ELF-1 (cell line): ENCODE measurements at regions not wholly inside any gene's neighbourhood (a gene's known extent, or its start where the extent isn't known, plus 50 kb on each side); places are given as distances from the start of the nearest gene placed in this dataset.

ENCODE experiments used
- DNase-seq: peaks from one replicate; pipeline ENCODE4 v3.0.0-alpha.2; 2016; ENCODE audit warnings: low read depth, low spot score

DNA sequence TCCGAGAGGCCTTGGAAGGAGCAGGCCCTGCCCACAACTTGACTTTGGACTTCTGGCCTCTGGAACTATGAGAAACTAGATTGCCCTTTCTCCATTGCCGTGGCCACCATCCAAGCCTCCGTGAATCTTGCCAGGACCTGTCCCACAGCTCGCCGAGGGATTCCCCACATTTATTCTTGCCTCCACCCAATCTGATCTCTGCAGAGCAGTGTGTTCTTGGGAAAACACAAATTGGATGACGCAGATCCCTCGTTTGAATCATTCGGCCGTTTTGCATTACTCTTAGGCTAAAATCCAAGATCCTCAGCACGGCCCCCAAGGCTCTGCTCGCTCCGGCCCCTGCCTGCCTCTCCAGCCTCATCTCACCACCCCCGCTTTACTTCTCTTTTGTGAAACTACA is 364.2 kb downstream of the ZNF516 start:
- DNase-seq: no peak

- peak; percentile 37 for DNase-seq
These were observed 368.7 kb downstream of the ZNF516 start for GRCh38 chr18:76126327-76126726.

DNA sequence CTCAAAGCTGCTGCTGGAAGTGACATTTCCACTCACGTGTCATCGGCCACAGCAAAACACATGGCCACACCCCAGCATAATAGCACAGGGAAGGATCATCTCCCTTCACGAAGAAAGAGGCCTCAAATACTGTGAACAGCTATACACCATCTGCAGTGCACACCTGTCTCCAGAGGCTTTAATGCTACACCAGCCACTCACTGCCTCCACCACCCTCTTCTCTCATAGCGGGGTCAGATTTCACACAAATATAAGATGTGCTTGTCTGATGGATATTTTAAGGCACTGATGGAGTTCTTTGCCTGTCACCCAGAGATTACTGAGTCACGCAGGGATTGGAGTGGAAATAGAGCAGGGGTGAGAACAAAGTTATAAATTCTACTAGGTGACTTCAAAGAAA is 374.0 kb downstream of the ZNF516 start:
- no peak for DNase-seq

GRCh38 chr18:76115580-76115979 is 379.5 kb downstream of the ZNF516 start:
- DNase-seq: no peak

- no peak for DNase-seq
These were observed 381.9 kb downstream of the ZNF516 start for GRCh38 chr18:76113101-76113500.

DNA sequence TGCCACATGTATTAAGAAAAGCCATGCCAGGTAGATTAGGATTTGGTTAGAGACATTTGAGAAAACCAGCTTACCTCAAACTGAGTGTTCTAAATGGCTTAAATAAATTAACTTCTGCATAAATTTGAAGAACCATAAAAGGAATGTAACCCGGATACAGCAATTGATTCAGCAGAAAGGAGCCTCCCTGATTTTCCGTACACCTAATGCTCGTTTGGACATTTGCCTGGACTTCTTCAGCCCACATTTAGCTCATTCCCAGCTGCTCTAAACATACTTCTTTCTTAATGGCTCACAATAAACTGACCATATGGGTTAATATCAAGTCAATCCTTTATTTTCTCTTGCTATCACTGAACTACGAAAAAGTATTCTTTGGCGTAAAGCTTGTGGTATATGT is 392.4 kb downstream of the ZNF516 start:
- no peak for DNase-seq

DNA sequence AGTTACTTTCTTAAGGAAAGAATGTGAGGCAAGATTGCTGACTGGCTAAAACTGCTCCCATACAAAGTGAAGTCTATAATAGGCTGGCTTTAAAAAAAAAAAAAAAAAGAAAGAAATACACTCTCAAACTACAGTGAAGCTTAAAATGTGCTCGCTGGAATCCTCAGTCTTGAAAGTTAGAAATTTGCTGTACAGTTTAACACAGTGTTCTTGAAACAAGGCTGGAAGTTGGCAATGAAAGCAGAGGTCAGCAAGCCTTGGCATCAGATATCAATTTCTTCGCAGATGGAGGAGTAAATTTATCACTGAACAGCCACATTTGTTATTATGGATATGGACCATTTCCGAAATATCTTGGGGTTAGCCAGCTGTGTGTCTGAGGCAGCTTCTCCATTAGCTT is 392.9 kb downstream of the ZNF516 start:
- no peak for DNase-seq

GRCh38 chr18:76099931-76100457 is 395.0 kb downstream of the ZNF516 start:
- peak; percentile 12 for DNase-seq

- DNase-seq: no peak
These were observed 396.2 kb downstream of the ZNF516 start for GRCh38 chr18:76098674-76099411.

- DNase-seq: no peak
These were observed 413.5 kb downstream of the ZNF516 start for GRCh38 chr18:76081536-76081935.

DNA sequence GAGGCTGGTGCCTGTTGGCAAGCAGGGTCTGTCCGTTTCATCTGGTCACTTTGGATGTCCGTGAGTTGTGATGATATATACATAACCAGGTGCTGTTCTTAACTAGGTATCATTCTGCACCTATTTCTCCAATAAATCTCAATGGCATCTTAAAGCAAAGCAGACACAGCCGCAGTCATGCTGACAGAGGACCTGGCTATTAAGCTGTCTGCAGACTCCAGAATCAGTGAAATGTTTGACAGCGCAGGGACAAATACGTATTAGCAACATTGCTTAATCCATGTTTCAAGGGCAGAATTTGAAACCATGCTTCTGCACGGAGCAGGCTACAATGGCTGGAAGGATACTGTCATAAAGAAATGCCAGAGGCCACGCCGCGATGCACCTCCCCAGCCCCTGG is 414.6 kb downstream of the ZNF516 start:
- no peak for DNase-seq

DNA sequence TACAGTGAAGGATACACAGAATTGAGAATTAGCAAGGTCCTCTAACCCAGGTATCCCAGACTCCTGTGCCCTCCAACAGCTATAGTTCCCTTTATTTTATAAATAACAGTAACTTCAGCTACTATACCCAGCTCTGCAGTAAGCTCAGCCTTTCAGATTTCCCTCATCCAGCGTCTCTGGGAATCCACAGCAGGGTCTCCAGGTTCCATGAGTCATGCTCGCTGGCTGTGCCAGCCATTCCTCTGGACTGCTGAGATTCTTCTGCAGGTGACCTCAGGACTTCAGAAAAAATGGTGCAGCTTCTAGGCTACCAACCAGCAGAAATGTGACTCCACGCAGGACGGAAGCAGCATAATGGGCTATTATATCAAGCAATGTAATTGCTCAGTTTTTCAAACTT is 419.3 kb downstream of the ZNF516 start:
- DNase-seq: no peak

DNA sequence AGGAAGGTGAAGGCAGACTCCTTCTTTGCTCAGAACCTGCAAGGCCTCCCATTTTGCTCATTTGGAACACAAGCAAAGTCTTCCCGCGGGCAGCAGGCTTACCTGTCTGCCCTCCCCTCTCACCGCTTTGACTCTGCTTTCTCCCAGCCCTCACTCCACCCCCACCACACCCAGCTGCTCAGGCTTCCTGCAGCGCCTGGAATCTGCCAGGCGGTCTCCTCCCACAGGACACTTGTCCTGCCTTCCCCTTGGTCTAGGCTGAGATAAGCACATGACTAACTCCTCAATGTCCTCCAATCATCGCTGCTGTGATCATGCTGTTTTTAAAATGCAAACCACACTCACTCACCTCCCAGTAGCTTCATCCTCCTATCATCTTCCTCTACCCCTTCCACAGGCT is 430.0 kb downstream of the ZNF516 start:
- DNase-seq: peak; percentile 87

GRCh38 chr18:76058146-76058545 is 436.9 kb downstream of the ZNF516 start:
- no peak for DNase-seq

- DNase-seq: no peak
These were observed 437.7 kb downstream of the ZNF516 start for GRCh38 chr18:76057386-76057785.

- DNase-seq: no peak
These were observed 438.5 kb downstream of the ZNF516 start for GRCh38 chr18:76056471-76057110.

DNA sequence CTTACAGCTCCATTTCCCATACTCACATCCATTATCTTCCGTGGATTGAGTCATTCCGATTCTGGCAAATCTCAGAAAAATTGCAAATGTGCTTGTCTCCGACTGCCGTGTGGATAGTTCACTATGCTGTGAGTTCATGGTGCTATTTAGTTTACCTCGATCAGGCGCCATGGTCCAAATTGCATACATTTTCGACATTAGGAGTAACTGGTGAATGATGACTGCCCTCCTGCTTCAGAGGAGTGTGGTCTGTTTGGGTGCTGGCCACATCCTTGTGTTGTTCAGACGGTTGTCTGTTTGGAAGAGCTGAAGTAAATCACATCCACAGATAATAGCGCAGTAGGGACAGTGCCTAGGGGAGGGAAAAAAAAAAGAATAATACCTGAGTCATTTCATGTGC is 439.5 kb downstream of the ZNF516 start:
- DNase-seq: no peak

- DNase-seq: no peak
These were observed 440.0 kb downstream of the ZNF516 start for GRCh38 chr18:76055025-76055424.

GRCh38 chr18:76054156-76054555 is 440.9 kb downstream of the ZNF516 start:
- no peak for DNase-seq

GRCh38 chr18:76053551-76053950 is 441.5 kb downstream of the ZNF516 start:
- DNase-seq: no peak

DNA sequence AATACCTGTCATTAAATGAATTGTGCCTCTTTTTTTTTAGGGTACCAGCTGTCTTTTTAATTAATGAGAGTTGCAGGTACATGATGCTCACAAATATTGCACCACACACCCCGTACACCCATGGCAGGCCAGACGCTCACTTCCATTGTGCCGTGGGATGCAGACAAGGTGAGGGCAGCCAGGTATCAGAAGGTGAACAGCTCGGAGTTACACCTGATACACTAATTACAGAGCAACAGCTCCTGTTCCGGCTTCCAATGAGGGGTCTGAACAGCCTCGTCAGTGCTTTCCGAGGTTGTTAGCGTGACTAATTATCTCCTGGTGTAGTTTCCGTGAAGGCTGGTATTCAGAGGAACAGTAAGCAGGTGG is 442.8 kb downstream of the ZNF516 start:
- DNase-seq: no peak

GRCh38 chr18:76051396-76052226 is 443.4 kb downstream of the ZNF516 start:
- DNase-seq: no peak
